HG03460 (cell line): ENCODE measurements at regions not wholly inside any gene's neighbourhood (a gene's known extent, or its start where the extent isn't known, plus 50 kb on each side); places are given as distances from the start of the nearest gene placed in this dataset.
"Not testable (repeated sequence)": the region's sequence is repeated elsewhere in the genome, so short reads cannot be mapped to it uniquely, and the experiment has no call there.

Experiments
- ATAC-seq: cut with Tn5 transposase; IDR thresholded peaks from one replicate; pipeline ENCODE4 v1.9.1; 2021; ENCODE audit not compliant: unreplicated experiment

DNA sequence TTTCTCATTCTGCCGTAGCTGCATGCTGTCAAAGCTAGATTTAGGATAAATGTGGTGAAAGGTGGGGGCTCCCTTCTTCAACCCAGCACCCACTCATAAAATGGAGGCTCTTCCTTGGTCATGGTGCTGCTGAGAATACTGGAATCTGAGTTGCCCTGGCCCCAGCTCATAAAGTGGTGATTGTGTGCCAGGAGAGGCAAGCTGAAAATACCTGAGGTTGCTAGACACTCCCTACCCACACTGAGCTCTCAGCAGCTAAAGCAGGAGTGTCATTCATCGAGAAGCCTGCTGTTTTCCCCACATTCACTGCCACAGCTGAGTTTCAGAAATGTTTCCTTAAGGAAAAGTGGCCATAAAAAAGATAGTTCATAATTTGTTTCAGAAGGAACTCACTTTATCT, 297.1 kb upstream of the RBMS1 start:
- ATAC-seq: no peak

GRCh38 chr2:160791884-160792283, 298.3 kb upstream of the RBMS1 start:
- no peak for ATAC-seq

DNA sequence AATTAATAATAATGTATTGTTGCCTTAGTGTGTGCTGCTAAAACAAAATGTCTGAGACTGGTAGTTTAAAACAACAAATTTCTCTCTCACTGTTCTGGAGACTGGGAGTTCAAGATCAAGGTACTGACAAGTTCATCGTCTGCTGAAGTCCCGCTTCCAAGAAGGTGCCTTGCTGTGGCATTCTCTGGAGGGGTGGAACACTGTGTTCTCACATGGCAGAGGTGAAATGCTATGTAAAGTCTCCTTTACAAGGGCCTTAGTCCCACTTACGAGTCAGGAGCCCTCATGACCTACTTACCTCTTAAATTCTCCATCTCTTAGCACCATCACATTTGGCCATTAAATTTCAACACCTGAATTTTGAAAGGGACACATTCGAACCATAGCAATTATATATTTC, 299.2 kb upstream of the RBMS1 start:
- no peak for ATAC-seq

GRCh38 chr2:160794926-160795325, 301.3 kb upstream of the RBMS1 start:
- no peak for ATAC-seq

- no peak for ATAC-seq
Observed at GRCh38 chr2:160803881-160804280, 310.3 kb upstream of the RBMS1 start.

- no peak for ATAC-seq
Observed at GRCh38 chr2:160810406-160810805, 316.8 kb upstream of the RBMS1 start.

GRCh38 chr2:160812830-160813505, 319.4 kb upstream of the RBMS1 start:
- no peak for ATAC-seq

GRCh38 chr2:160813506-160813858, 319.9 kb upstream of the RBMS1 start:
- ATAC-seq: no peak

- no peak for ATAC-seq
Observed at GRCh38 chr2:160816916-160817499, 323.4 kb upstream of the RBMS1 start.

GRCh38 chr2:160820691-160821090, 327.1 kb upstream of the RBMS1 start:
- ATAC-seq: no peak

GRCh38 chr2:160822006-160822405, 328.4 kb upstream of the RBMS1 start:
- no peak for ATAC-seq

GRCh38 chr2:160825433-160825832, 331.8 kb upstream of the RBMS1 start:
- no peak for ATAC-seq

GRCh38 chr2:160826496-160826895, 332.9 kb upstream of the RBMS1 start:
- ATAC-seq: no peak

DNA sequence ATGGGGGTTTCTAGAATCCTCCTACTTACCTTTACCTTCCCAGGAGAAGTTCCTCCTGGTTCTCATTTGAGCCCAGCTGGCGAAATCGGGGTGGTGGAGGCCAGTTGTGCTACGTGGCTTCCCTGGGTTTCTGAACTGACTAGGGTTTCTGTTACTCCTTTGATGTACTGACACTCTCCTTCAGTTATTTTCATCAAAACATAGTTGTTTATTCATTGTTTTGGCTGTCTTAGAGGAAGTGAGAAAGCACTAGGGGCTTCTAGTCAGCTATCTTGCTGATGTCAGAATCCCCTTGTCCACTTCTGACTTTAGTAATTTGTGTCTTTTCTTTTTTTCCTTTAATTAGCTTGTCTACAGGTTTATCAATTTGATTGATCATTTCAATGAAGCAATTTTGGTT, 332.2 kb upstream of the TANK start:
- no peak for ATAC-seq

DNA sequence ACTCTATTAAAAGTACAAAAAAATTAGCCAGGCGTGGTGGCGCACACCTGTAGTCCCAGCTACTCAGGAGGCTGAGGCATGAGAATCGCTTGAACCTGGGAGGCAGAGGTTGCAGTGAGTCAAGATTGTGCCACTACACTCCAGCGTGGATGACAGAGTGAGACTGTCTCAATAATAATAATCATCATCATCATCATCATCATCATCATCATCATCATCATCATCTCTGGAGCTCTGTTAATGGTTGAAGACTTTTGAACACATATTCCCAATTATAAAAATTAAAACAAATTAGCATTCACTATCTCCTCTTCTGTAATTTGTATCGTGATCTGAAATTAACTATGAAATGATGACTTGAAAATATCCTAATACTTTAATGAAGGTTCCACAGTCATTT, 327.8 kb upstream of the TANK start:
- not testable (repeated sequence) for ATAC-seq

GRCh38 chr2:160835166-160835565, 325.1 kb upstream of the TANK start:
- no peak for ATAC-seq

DNA sequence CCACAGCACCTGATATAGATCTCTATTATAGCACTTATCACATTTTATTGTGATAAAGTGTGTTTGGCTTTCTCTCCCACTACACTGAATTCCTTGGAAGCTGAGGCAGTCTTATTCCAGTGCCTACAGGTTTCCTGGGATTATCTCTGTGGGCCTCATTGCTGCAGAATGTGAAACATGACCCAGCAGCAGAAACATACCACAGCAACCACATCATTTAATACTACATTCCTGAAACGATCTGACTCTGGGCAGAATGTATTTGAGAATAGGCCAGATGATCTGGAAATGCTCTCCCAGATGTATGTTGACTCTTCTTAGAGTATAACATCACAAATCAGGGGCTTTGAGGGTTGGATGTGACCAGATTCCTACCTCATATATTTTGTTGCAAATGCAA, 323.5 kb upstream of the TANK start:
- ATAC-seq: no peak

DNA sequence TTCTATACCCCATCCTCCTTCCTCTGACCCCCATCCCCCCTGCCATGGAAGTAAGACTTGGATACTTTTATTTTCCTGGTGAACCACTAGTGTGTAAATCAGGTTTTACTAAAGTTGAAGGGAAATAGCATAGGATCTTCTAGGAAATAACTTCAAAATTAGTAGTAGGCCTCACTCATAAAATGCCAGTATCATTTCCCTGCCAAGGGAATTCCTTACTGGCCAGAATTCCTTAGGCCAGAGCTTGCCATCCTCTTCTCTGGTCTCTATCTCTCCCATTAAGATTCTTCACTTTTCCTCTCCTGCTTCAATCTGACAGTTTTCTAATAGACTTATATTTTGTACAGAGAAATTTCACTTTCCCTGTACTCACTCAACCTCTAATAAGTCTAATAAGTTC, 322.8 kb upstream of the TANK start:
- ATAC-seq: no peak

- no peak for ATAC-seq
Observed at GRCh38 chr2:160838147-160838546, 322.1 kb upstream of the TANK start.

DNA sequence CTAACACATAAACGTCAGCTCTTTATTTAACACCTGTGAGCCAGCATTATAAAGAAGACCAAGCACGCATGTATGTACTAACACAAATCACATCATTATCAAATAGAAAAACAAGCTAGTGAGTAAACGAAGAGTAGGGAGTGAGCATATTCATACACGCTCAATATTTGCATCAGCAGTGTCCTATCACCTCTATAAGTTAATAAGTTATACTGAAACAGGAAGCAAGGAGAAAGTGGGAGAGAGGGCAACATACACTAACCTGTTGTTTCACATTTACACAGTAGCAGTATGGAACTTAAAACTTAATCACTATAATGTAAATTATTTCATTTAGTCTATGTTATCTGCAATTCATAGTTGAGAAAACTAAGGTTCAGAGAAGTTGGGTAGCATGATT, 321.5 kb upstream of the TANK start:
- no peak for ATAC-seq

DNA sequence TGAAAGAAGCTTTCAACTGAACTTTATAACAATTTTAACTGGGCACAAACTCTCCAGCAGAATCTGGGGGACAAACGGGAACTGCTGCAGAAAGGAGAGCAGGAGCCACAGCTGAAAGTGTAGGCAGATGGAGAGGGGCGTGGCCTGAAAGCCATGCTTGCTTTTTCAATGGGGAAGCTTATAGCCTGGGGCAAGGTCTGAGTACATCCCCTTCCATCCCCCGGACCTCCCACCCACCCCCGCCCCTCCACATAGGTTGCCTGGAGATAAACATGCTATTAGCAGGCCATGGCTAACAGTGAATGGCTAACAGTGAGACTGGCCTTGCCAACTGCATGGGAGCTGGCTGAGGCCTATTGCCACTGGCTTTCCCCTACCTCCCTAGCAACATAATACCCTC, 317.9 kb upstream of the TANK start:
- ATAC-seq: no peak

- ATAC-seq: no peak
Observed at GRCh38 chr2:160859096-160859495, 301.1 kb upstream of the TANK start.

GRCh38 chr2:160862226-160862625, 298.0 kb upstream of the TANK start:
- ATAC-seq: no peak
